Astrocyte of the cerebellum (primary cell): ENCODE measurements at regions not wholly inside any gene's neighbourhood (a gene's known extent, or its start where the extent isn't known, plus 50 kb on each side); places are given as distances from the start of the nearest gene placed in this dataset.

Source experiments
- DNase-seq: peaks from one replicate; pipeline ENCODE4 v3.0.0-alpha.2; 2011; ENCODE audit warnings: low read depth
- H3K4me3 ChIP-seq: 2 replicates; pipeline ENCODE4 v1.5.1; 2011; ENCODE audit warnings: mild to moderate bottlenecking, low read depth, low read length, moderate library complexity
- CTCF ChIP-seq: IDR thresholded peaks from 2 replicates; pipeline ENCODE4 v1.5.1; 2012; ENCODE audit warnings: low read length, low read depth, moderate library complexity, mild to moderate bottlenecking; ENCODE audit errors: missing control alignments
- in situ Hi-C: cut with HindIII; loops from 2 replicates; pipeline ENCODE4 v1.10.0; 2017; ENCODE audit warnings: low sequenced_read_pairs

DNA sequence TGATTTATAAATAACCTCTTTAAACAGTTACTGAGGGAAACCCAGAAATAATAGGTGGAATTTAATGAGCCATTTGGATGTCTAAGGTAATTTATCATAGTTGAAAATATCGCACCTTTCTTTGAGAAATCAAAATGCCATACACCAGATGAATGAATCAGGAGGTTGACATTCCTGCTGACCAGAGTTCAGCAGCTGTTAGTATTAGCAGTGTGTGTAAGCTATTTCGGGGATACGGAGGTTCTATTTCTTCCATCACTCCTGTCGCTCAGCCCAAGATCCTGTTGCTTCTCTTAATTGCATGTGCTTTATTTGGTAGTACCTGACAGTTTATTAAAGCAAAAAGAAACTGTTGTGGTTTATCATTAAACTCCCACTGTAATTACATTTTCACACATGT is 67.1 kb downstream of the HDGFL1 start:
- in situ Hi-C loops = no loop called here
- TF ChIP-seq CTCF = no peak
- no peak for DNase-seq
- H3K4me3 ChIP-seq = no peak overlapping the region

GRCh38 chr6:22637782-22638181 is 68.4 kb downstream of the HDGFL1 start:
- in situ Hi-C loops = no loop called here
- H3K4me3 ChIP-seq = no peak overlapping the region
- no peak for TF ChIP-seq CTCF
- DNase-seq = no peak

DNA sequence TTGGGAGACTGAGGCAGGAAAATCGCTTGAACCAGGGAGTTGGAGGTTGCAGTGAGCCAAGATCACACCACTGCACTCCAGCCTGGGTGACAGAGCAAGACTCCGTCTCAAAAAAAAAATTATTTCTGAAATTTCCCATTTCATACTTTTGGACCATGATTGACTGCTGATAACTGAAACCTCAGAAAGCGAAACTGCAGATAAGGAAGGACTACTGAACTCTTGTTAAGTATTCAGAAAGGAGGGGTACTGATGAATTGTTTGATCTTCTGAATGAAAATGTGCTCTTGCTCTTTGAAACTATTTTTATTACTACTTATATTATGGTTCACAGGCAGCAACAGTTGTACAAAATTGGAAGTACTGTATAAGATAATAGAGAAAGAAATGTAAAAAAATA is 69.0 kb downstream of the HDGFL1 start:
- no peak for TF ChIP-seq CTCF
- no peak overlapping the region for H3K4me3 ChIP-seq
- no peak for DNase-seq
- in situ Hi-C loops = no loop called here

- no peak for DNase-seq
- H3K4me3 ChIP-seq = no peak overlapping the region
- in situ Hi-C loops = no loop called here
- no peak for TF ChIP-seq CTCF
These were observed 72.9 kb downstream of the HDGFL1 start for GRCh38 chr6:22642254-22642653.

GRCh38 chr6:22643780-22644179 is 74.4 kb downstream of the HDGFL1 start:
- no peak for TF ChIP-seq CTCF
- H3K4me3 ChIP-seq = no peak overlapping the region
- in situ Hi-C loops = no loop called here
- DNase-seq = no peak

GRCh38 chr6:22647719-22648118 is 78.4 kb downstream of the HDGFL1 start:
- H3K4me3 ChIP-seq = no peak overlapping the region
- no peak for DNase-seq
- in situ Hi-C loops = no loop called here
- no peak for TF ChIP-seq CTCF

GRCh38 chr6:22651731-22652130 is 82.4 kb downstream of the HDGFL1 start:
- in situ Hi-C loops = no loop called here
- DNase-seq = no peak
- no peak overlapping the region for H3K4me3 ChIP-seq
- TF ChIP-seq CTCF = no peak
